ENCODE measurements at regions not wholly inside any gene's neighbourhood (a gene's known extent, or its start where the extent isn't known, plus 50 kb on each side); places are given as distances from the start of the nearest gene placed in this dataset.

GRCh38 chr13:80742033-80742432, 401.1 kb upstream of the SPRY2 start:
- H3K9me3 Mint-ChIP-seq: peaks cover 0 to 7% (median 4%) of the 10 kb centered on the region in 7 donors
- Histone ChIP-seq H3K79me2 (ENCODE audit: insufficient read depth, low read length) (no peaks in the 10 kb centered on the region), H3K27ac (ENCODE audit: low read depth in 1 of 2, low read length in 2 of 2) (no peak overlapping the region), H3K4me3 (replicated peaks in 1 of 3; ENCODE audit: low read depth in 2 of 3, low read length in 3 of 3) (no peak overlapping the region), H4K20me1 (ENCODE audit: insufficient read depth, low read length) (no peaks in the 10 kb centered on the region), H2AFZ (ENCODE audit: insufficient read depth, low read depth, low read length, poor library complexity, severe bottlenecking) (no peak overlapping the region), H3K9me3 (replicated peaks in 1 of 2; ENCODE audit: control insufficient read depth in 1 of 2, insufficient read depth in 1 of 2, low read length in 2 of 2) (peaks cover 0 to 4% of the 10 kb centered on the region in 2 donors), H3K36me3 (replicated peaks in 1 of 2; ENCODE audit: control insufficient read depth in 1 of 2, insufficient read depth in 2 of 2, low read length in 2 of 2) (no peaks in the 10 kb centered on the region), H3K9ac (ENCODE audit: insufficient read depth, low read length, poor library complexity, severe bottlenecking) (no peak overlapping the region), H3K4me2 (replicated peaks; ENCODE audit: extremely low read depth, low read length, poor library complexity, severe bottlenecking) (no peak overlapping the region), H3K27me3 (ENCODE audit: control insufficient read depth in 2 of 2, insufficient read depth in 2 of 2, low read length in 2 of 2) (no peaks in the 10 kb centered on the region), H3K4me1 (ENCODE audit: control insufficient read depth in 1 of 2, insufficient read depth in 2 of 2, low read length in 2 of 2) (no peaks in the 10 kb centered on the region)
- intact Hi-C loops (cut with micrococcal nuclease): no loop called here
- no peak overlapping the region for H3K4me3 Mint-ChIP-seq
- WGBS (ENCODE audit: insufficient coverage): no CpG with 5 or more reads among the region's 1 CpG
- H3K27ac Mint-ChIP-seq: no peak overlapping the region
- no peak for DNase-seq
- no peaks in the 10 kb centered on the region for H3K36me3 Mint-ChIP-seq
- TF ChIP-seq CTCF (IDR thresholded peaks at IDR 0.05): no peak
- H3K4me1 Mint-ChIP-seq: peaks cover 2% of the 10 kb centered on the region
- H3K27me3 Mint-ChIP-seq (ENCODE audit: low read depth in 3 of 3): peaks cover 0 to 1% (median 0%) of the 10 kb centered on the region in 3 donors

- Histone ChIP-seq H3K9ac (ENCODE audit: insufficient read depth, low read length, poor library complexity, severe bottlenecking) (no peak overlapping the region), H3K9me3 (replicated peaks in 1 of 2; ENCODE audit: control insufficient read depth in 1 of 2, insufficient read depth in 1 of 2, low read length in 2 of 2) (peaks cover 0 to under 1% of the 10 kb centered on the region in 2 donors), H3K79me2 (ENCODE audit: insufficient read depth, low read length) (no peaks in the 10 kb centered on the region), H3K4me3 (replicated peaks in 1 of 3; ENCODE audit: low read depth in 2 of 3, low read length in 3 of 3) (no peak overlapping the region), H2AFZ (ENCODE audit: insufficient read depth, low read depth, low read length, poor library complexity, severe bottlenecking) (no peak overlapping the region), H3K27me3 (ENCODE audit: control insufficient read depth in 2 of 2, insufficient read depth in 2 of 2, low read length in 2 of 2) (no peaks in the 10 kb centered on the region), H3K4me1 (ENCODE audit: control insufficient read depth in 1 of 2, insufficient read depth in 2 of 2, low read length in 2 of 2) (no peaks in the 10 kb centered on the region), H3K4me2 (replicated peaks; ENCODE audit: extremely low read depth, low read length, poor library complexity, severe bottlenecking) (no peak overlapping the region), H3K36me3 (replicated peaks in 1 of 2; ENCODE audit: control insufficient read depth in 1 of 2, insufficient read depth in 2 of 2, low read length in 2 of 2) (no peaks in the 10 kb centered on the region), H4K20me1 (ENCODE audit: insufficient read depth, low read length) (no peaks in the 10 kb centered on the region), H3K27ac (ENCODE audit: low read depth in 1 of 2, low read length in 2 of 2) (no peak overlapping the region)
- TF ChIP-seq CTCF (IDR thresholded peaks at IDR 0.05): no peak
- H3K27me3 Mint-ChIP-seq (ENCODE audit: low read depth in 3 of 3): no peaks in the 10 kb centered on the region
- intact Hi-C loops (cut with micrococcal nuclease): no loop called here
- H3K4me3 Mint-ChIP-seq: no peak overlapping the region
- no peak overlapping the region for H3K27ac Mint-ChIP-seq
- peaks cover 0 to 8% (median under 1%) of the 10 kb centered on the region in 7 donors for H3K9me3 Mint-ChIP-seq
- WGBS (ENCODE audit: insufficient coverage): no CpG with 5 or more reads among the region's 2 CpGs
- peaks cover 2% of the 10 kb centered on the region for H3K4me1 Mint-ChIP-seq
- no peaks in the 10 kb centered on the region for H3K36me3 Mint-ChIP-seq
- no peak for DNase-seq
These were observed 399.1 kb upstream of the SPRY2 start for GRCh38 chr13:80740071-80740470.

All from CD14-positive monocyte (primary cell).